ENCODE measurements at regions not wholly inside any gene's neighbourhood (a gene's known extent, or its start where the extent isn't known, plus 50 kb on each side); places are given as distances from the start of the nearest gene placed in this dataset.

- H3K9me3 ChIP-seq (ENCODE audit: severe bottlenecking): peaks cover 16% of the 10 kb centered on the region
- no peak for TF ChIP-seq CTCF (IDR thresholded peaks at IDR 0.05; ENCODE audit: low read depth, low read length)
- no peak for DNase-seq
Measured at GRCh38 chr4:153852501-153852900, 63.6 kb upstream of the SFRP2 start.

GRCh38 chr4:153850533-153851280 lies 61.8 kb upstream of the SFRP2 start:
- no peaks in the 10 kb centered on the region for H3K27me3 ChIP-seq (ENCODE audit: insufficient read depth, low read depth, severe bottlenecking)
- peak overlapping the region; percentile 76 for H3K27ac ChIP-seq
- H3K4me3 ChIP-seq (ENCODE audit: low read depth, low read length): peak overlapping the region; percentile 11; the same call in 1 of the 2 replicates
- H3K36me3 ChIP-seq: no peaks in the 10 kb centered on the region
- TF ChIP-seq CTCF (IDR thresholded peaks at IDR 0.05; ENCODE audit: low read depth, low read length): no peak
- H3K9me3 ChIP-seq (ENCODE audit: severe bottlenecking): peaks cover 14% of the 10 kb centered on the region
- peak; percentile 85 for DNase-seq

More at GRCh38 chr4:153852501-153852900, 63.6 kb upstream of the SFRP2 start:
- no peak overlapping the region for H3K27ac ChIP-seq
- H3K27me3 ChIP-seq (ENCODE audit: insufficient read depth, low read depth, severe bottlenecking): no peaks in the 10 kb centered on the region
- H3K36me3 ChIP-seq: no peaks in the 10 kb centered on the region
- H3K4me3 ChIP-seq (ENCODE audit: low read depth, low read length): no peak overlapping the region

- Histone ChIP-seq H3K4me3 (ENCODE audit: low read depth, low read length) (no peak overlapping the region), H3K27me3 (ENCODE audit: insufficient read depth, low read depth, severe bottlenecking) (no peaks in the 10 kb centered on the region), H3K36me3 (no peaks in the 10 kb centered on the region), H3K27ac (no peak overlapping the region), H3K9me3 (ENCODE audit: severe bottlenecking) (peaks cover 15% of the 10 kb centered on the region)
- TF ChIP-seq CTCF (IDR thresholded peaks at IDR 0.05; ENCODE audit: low read depth, low read length): no peak
- DNase-seq: no peak
Measured at GRCh38 chr4:153844144-153844543, 55.3 kb upstream of the SFRP2 start.

Data from WERI-Rb-1 (cell line).